WTC11 (cell line): ENCODE measurements at regions not wholly inside any gene's neighbourhood (a gene's known extent, or its start where the extent isn't known, plus 50 kb on each side); places are given as distances from the start of the nearest gene placed in this dataset.
"Not testable (repeated sequence)": the region's sequence is repeated elsewhere in the genome, so short reads cannot be mapped to it uniquely, and the experiment has no call there.

ENCODE experiments used
- ATAC-seq: fragments of 200-7000 bp; cut with Tn5 transposase; 2 replicates; pipeline ENCODE4 v1.10.0; 2021; ENCODE audit warnings: mild to moderate bottlenecking, moderate library complexity
- CTCF ChIA-PET: fragments of 300-600 bp; sonication (Branson Sonifier 250); formaldehyde crosslinking; loops from one replicate; lab custom pipeline; 2021; ENCODE audit warnings: antibody characterized with exemption; lab: Charles Lee
- POLR2A ChIA-PET: fragments of 350-600 bp; sonication (Branson Sonifier 250); formaldehyde crosslinking; loops from one replicate; lab custom pipeline; 2021; ENCODE audit warnings: antibody characterized with exemption; lab: Charles Lee
- DNase-seq: peaks from one replicate; pipeline ENCODE4 v3.0.0; 2021; ENCODE audit warnings: low spot score
- H3K27ac Mint-ChIP-seq: 2 replicates; pipeline ENCODE4 v1.8.0; 2021; ENCODE audit warnings: mixed read lengths
- H3K27me3 Mint-ChIP-seq: 2 replicates; pipeline ENCODE4 v1.8.0; 2021; ENCODE audit warnings: low read depth, mild to moderate bottlenecking, moderate library complexity, mixed read lengths
- H3K36me3 Mint-ChIP-seq: 2 replicates; pipeline ENCODE4 v1.8.0; 2021; ENCODE audit warnings: mixed read lengths
- H3K4me1 Mint-ChIP-seq: 2 replicates; pipeline ENCODE4 v1.8.0; 2022; ENCODE audit warnings: mixed read lengths
- H3K4me3 Mint-ChIP-seq: 2 replicates; pipeline ENCODE4 v1.8.0; 2021; ENCODE audit warnings: mild to moderate bottlenecking, moderate library complexity, mixed read lengths
- H3K9me3 Mint-ChIP-seq: 2 replicates; pipeline ENCODE4 v1.8.0; 2021; ENCODE audit warnings: mixed read lengths
- ATF1 ChIP-seq: sonication (generic); formaldehyde crosslinking; IDR thresholded peaks from 2 replicates; pipeline ENCODE4 v1.8.1; 2023; ENCODE audit warnings: mild to moderate bottlenecking, moderate library complexity, missing genetic modification reagents
- ATF3 ChIP-seq: sonication (generic); formaldehyde crosslinking; conservative IDR thresholded peaks from 2 replicates; pipeline ENCODE4 v1.8.1; 2022; ENCODE audit warnings: mild to moderate bottlenecking, missing genetic modification reagents
- CTCF ChIP-seq: fragments of 200-600 bp; IDR thresholded peaks from 2 replicates; pipeline ENCODE4 v1.8.0; 2022; ENCODE audit warnings: antibody characterized with exemption
- E2F1 ChIP-seq: sonication (generic); formaldehyde crosslinking; IDR thresholded peaks from 2 replicates; pipeline ENCODE4 v1.8.0; 2022; ENCODE audit warnings: mild to moderate bottlenecking, missing genetic modification reagents
- FOXJ3 ChIP-seq: sonication (generic); formaldehyde crosslinking; IDR thresholded peaks from 2 replicates; pipeline ENCODE4 v1.9.0; 2021; ENCODE audit warnings: missing genetic modification reagents, mild to moderate bottlenecking, borderline replicate concordance
- FOXP1 ChIP-seq: sonication (generic); formaldehyde crosslinking; IDR thresholded peaks from 2 replicates; pipeline ENCODE4 v1.8.0; 2022; ENCODE audit warnings: missing genetic modification reagents, mild to moderate bottlenecking, moderate library complexity, borderline replicate concordance
- HMGA2 ChIP-seq: fragments of 250-450 bp; sonication (Bioruptor Pico); IDR thresholded peaks from 2 replicates; pipeline ENCODE4 v1.4.0; 2021; ENCODE audit warnings: mild to moderate bottlenecking, moderate library complexity
- IRF1 ChIP-seq: sonication (generic); formaldehyde crosslinking; IDR thresholded peaks from 2 replicates; pipeline ENCODE4 v1.8.0; 2023; ENCODE audit warnings: missing genetic modification reagents
- KAT7 ChIP-seq: sonication (generic); formaldehyde crosslinking; IDR thresholded peaks from 2 replicates; pipeline ENCODE4 v1.8.1; 2023; ENCODE audit warnings: missing genetic modification reagents, mild to moderate bottlenecking, borderline replicate concordance
- MAX ChIP-seq: sonication (generic); formaldehyde crosslinking; IDR thresholded peaks from 2 replicates; pipeline ENCODE4 v1.8.0; 2022; ENCODE audit warnings: mild to moderate bottlenecking, missing genetic modification reagents
- MLX ChIP-seq: sonication (generic); formaldehyde crosslinking; IDR thresholded peaks from 2 replicates; pipeline ENCODE4 v1.8.1; 2023; ENCODE audit warnings: mild to moderate bottlenecking, missing genetic modification reagents, moderate library complexity
- NFYB ChIP-seq: sonication (generic); formaldehyde crosslinking; conservative IDR thresholded peaks from 2 replicates; pipeline ENCODE4 v1.8.0; 2022; ENCODE audit warnings: low read depth, missing genetic modification reagents
- NR2C2 ChIP-seq: sonication (generic); formaldehyde crosslinking; IDR thresholded peaks from 2 replicates; pipeline ENCODE4 v1.8.0; 2022; ENCODE audit warnings: mild to moderate bottlenecking, missing genetic modification reagents
- SMAD4 ChIP-seq: sonication (generic); formaldehyde crosslinking; IDR thresholded peaks from 2 replicates; pipeline ENCODE4 v1.8.0; 2022; ENCODE audit warnings: mild to moderate bottlenecking, missing genetic modification reagents
- SOX15 ChIP-seq: fragments of 250-450 bp; sonication (Bioruptor Pico); IDR thresholded peaks from 2 replicates; pipeline ENCODE4 v1.9.0; 2021; ENCODE audit warnings: mild to moderate bottlenecking
- STAT6 ChIP-seq: sonication (generic); formaldehyde crosslinking; conservative IDR thresholded peaks from 2 replicates; pipeline ENCODE4 v1.8.1; 2023; ENCODE audit warnings: mild to moderate bottlenecking, low read depth, missing genetic modification reagents, moderate library complexity
- ZNF219 ChIP-seq: sonication (generic); formaldehyde crosslinking; IDR thresholded peaks from 2 replicates; pipeline ENCODE4 v1.8.0; 2023; ENCODE audit warnings: missing genetic modification reagents, mild to moderate bottlenecking, borderline replicate concordance
- ZNF263 ChIP-seq: sonication (generic); formaldehyde crosslinking; IDR thresholded peaks from 2 replicates; pipeline ENCODE4 v1.8.1; 2022; ENCODE audit warnings: low read depth, mild to moderate bottlenecking, moderate library complexity, missing genetic modification reagents
- ZNF416 ChIP-seq: fragments of 250-450 bp; sonication (Bioruptor Pico); IDR thresholded peaks from 2 replicates; pipeline ENCODE4 v1.9.0; 2021; ENCODE audit warnings: mild to moderate bottlenecking, inconsistent platforms

GRCh38 chr6:63465750-63466149, 106.5 kb upstream of the LOC128125822 start (continued):
- TF ChIP-seq ATF3 (CRISPR knock-in tag) (no peak), SMAD4 (CRISPR knock-in tag) (no peak), CTCF (no peak), FOXP1 (CRISPR knock-in tag) (no peak), E2F1 (CRISPR knock-in tag) (no peak)
- TF ChIP-seq, all 79 proteins: peak for 0

- TF ChIP-seq NFYB (CRISPR knock-in tag), result no peak
- TF ChIP-seq HMGA2 (CRISPR knock-in tag), result no peak
- TF ChIP-seq NR2C2 (CRISPR knock-in tag), result no peak
- no peak for TF ChIP-seq MLX (CRISPR knock-in tag)
- TF ChIP-seq FOXP1 (CRISPR knock-in tag), result no peak
- no peak for TF ChIP-seq ZNF263 (CRISPR knock-in tag)
- TF ChIP-seq IRF1, result no peak
- no peak for TF ChIP-seq KAT7
- TF ChIP-seq SOX15 (CRISPR knock-in tag), result no peak
- no peak for TF ChIP-seq ZNF416 (CRISPR knock-in tag)
- Mint-ChIP-seq H3K36me3 (no peaks in the 10 kb centered on the region), H3K27ac (no peak overlapping the region), H3K27me3 (no peaks in the 10 kb centered on the region; the same call in 1 of the 2 replicates), H3K4me3 (no peak overlapping the region), H3K4me1 (no peaks in the 10 kb centered on the region; the same call in 1 of the 2 replicates), H3K9me3 (peaks cover 6% of the 10 kb centered on the region; the same call in 1 of the 2 replicates)
- ATAC-seq (no peak), DNase-seq (no peak)
- POLR2A ChIA-PET, result no interaction called here
- CTCF ChIA-PET, result no interaction called here
Measured at GRCh38 chr6:63466242-63466733, 106.0 kb upstream of the LOC128125822 start.

GRCh38 chr6:63467247-63467954, 104.9 kb upstream of the LOC128125822 start:
- no peaks in the 10 kb centered on the region; the same call in 1 of the 2 replicates for H3K4me1 Mint-ChIP-seq
- DNase-seq (no peak), ATAC-seq (no peak)
- no peak overlapping the region for H3K4me3 Mint-ChIP-seq
- no peaks in the 10 kb centered on the region for H3K27me3 Mint-ChIP-seq
- H3K27ac Mint-ChIP-seq, result no peak overlapping the region
- CTCF ChIA-PET, result no interaction called here
- TF ChIP-seq MAX (CRISPR knock-in tag) (no peak), STAT6 (CRISPR knock-in tag) (no peak), ATF1 (CRISPR knock-in tag) (no peak), FOXJ3 (CRISPR knock-in tag) (no peak), ZNF263 (CRISPR knock-in tag) (no peak), ZNF219 (CRISPR knock-in tag) (no peak)
- H3K36me3 Mint-ChIP-seq, result peaks cover 7% of the 10 kb centered on the region; the same call in 1 of the 2 replicates
- peaks cover 12% of the 10 kb centered on the region for H3K9me3 Mint-ChIP-seq
- POLR2A ChIA-PET, result no interaction called here

- H3K4me1 Mint-ChIP-seq, H3K27me3 Mint-ChIP-seq, POLR2A ChIA-PET, H3K9me3 Mint-ChIP-seq, H3K4me3 Mint-ChIP-seq, DNase-seq, CTCF ChIA-PET, H3K27ac Mint-ChIP-seq, ATAC-seq: not testable (repeated sequence)
- peaks cover 10% of the 10 kb centered on the region for H3K36me3 Mint-ChIP-seq
Measured at GRCh38 chr6:63471145-63471544, 101.1 kb upstream of the LOC128125822 start.
